ENCODE measurements at regions not wholly inside any gene's neighbourhood (a gene's known extent, or its start where the extent isn't known, plus 50 kb on each side); places are given as distances from the start of the nearest gene placed in this dataset.

DNA sequence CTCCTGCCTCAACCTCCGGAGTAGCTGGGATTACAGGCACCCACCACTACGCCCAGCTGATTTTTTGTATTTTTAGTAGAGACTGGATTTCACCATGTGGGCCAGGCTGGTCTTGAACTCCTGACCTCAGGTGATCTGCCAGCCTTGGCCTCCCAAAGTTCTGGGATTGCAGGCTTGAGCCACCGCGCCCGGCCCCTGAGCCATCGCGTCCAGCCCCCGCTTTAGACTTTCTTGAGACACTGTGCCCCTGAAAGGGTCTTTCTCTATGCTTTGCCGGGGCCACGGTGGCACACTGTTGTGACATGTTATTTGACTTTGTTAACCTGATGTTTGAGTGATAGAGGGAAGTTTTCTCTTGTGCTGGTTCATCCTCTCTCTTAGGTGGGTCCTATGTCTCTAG is 186.4 kb downstream of the BTG1 start:
- TF ChIP-seq CTCF (IDR thresholded peaks at IDR 0.05; ENCODE audit: insufficient read depth in 1 of 2, low read depth in 1 of 2, low read length in 1 of 2, severe bottlenecking in 1 of 2, unreplicated experiment in 1 of 2) = no peak
- H3K27ac Mint-ChIP-seq (ENCODE audit: unreplicated experiment) = no peak overlapping the region

GRCh38 chr12:91958816-91959215 is 186.8 kb downstream of the BTG1 start:
- no peaks in the 10 kb centered on the region for H3K4me1 Mint-ChIP-seq (ENCODE audit: low read depth, unreplicated experiment)
- Histone ChIP-seq H3K27me3 (replicated peaks; ENCODE audit: control insufficient read depth, insufficient read depth, low read length) (no peaks in the 10 kb centered on the region), H3K4me3 (ENCODE audit: low read depth, low read length) (no peak overlapping the region), H3K4me1 (no peaks in the 10 kb centered on the region), H3K36me3 (ENCODE audit: control insufficient read depth, insufficient read depth, low read length) (no peaks in the 10 kb centered on the region), H3K9me3 (no peaks in the 10 kb centered on the region)
- no peak for DNase-seq
- no peaks in the 10 kb centered on the region for H3K9me3 Mint-ChIP-seq (ENCODE audit: unreplicated experiment)
- no peak overlapping the region for H3K4me3 Mint-ChIP-seq (ENCODE audit: unreplicated experiment)
- ChIA-PET POLR2A (no interaction called here), CTCF (no interaction called here)
- TF ChIP-seq CTCF (IDR thresholded peaks at IDR 0.05; ENCODE audit: insufficient read depth in 1 of 2, low read depth in 1 of 2, low read length in 1 of 2, severe bottlenecking in 1 of 2, unreplicated experiment in 1 of 2) = no peak
- no TSS peak for BruUV-seq (replicated peaks)
- intact Hi-C loops (cut with micrococcal nuclease; ENCODE audit: unreplicated experiment) = no loop called here
- no peak overlapping the region for H3K27ac Mint-ChIP-seq (ENCODE audit: unreplicated experiment)
- no peaks in the 10 kb centered on the region for H3K36me3 Mint-ChIP-seq (ENCODE audit: insufficient read depth, unreplicated experiment)
- H3K27me3 Mint-ChIP-seq (ENCODE audit: insufficient read depth, unreplicated experiment) = no peaks in the 10 kb centered on the region

More for the DNA sequence above, 186.4 kb downstream of the BTG1 start:
- Histone ChIP-seq H3K27me3 (replicated peaks; ENCODE audit: control insufficient read depth, insufficient read depth, low read length) (no peaks in the 10 kb centered on the region), H3K4me1 (no peaks in the 10 kb centered on the region), H3K9me3 (no peaks in the 10 kb centered on the region), H3K4me3 (ENCODE audit: low read depth, low read length) (no peak overlapping the region), H3K36me3 (ENCODE audit: control insufficient read depth, insufficient read depth, low read length) (no peaks in the 10 kb centered on the region)
- intact Hi-C loops (cut with micrococcal nuclease; ENCODE audit: unreplicated experiment) = no loop called here
- Mint-ChIP-seq H3K36me3 (ENCODE audit: insufficient read depth, unreplicated experiment) (no peaks in the 10 kb centered on the region), H3K27me3 (ENCODE audit: insufficient read depth, unreplicated experiment) (no peaks in the 10 kb centered on the region), H3K9me3 (ENCODE audit: unreplicated experiment) (no peaks in the 10 kb centered on the region), H3K4me1 (ENCODE audit: low read depth, unreplicated experiment) (no peaks in the 10 kb centered on the region), H3K4me3 (ENCODE audit: unreplicated experiment) (no peak overlapping the region)
- no peak for DNase-seq
- CTCF ChIA-PET = no interaction called here
- POLR2A ChIA-PET = no interaction called here
- BruUV-seq (replicated peaks) = no TSS peak

DNA sequence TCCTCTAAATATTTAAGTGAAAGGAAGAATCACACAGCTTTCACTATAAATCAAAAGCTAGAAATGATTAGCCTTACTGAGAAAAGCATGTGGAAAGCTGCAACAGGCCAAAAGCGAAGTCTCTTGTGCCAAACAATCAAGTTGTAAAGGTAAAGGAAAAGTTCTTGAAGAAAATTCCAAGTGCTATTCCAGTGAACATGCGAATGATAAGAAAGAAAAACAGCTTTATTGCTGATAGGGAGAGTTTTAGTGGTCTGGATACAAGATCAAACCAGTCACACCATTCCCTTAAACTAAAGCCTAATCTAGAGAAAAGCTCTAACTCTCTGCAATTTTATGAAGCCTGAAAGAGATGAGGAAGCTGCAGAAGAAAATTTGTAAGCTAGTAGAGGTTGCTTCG is 190.9 kb downstream of the BTG1 start:
- no peak for TF ChIP-seq CTCF (IDR thresholded peaks at IDR 0.05; ENCODE audit: insufficient read depth in 1 of 2, low read depth in 1 of 2, low read length in 1 of 2, severe bottlenecking in 1 of 2, unreplicated experiment in 1 of 2)
- no peaks in the 10 kb centered on the region for H3K9me3 ChIP-seq

More for the DNA sequence above, 190.9 kb downstream of the BTG1 start:
- Mint-ChIP-seq H3K27me3 (ENCODE audit: insufficient read depth, unreplicated experiment) (no peaks in the 10 kb centered on the region), H3K4me1 (ENCODE audit: low read depth, unreplicated experiment) (no peaks in the 10 kb centered on the region), H3K36me3 (ENCODE audit: insufficient read depth, unreplicated experiment) (no peaks in the 10 kb centered on the region), H3K27ac (ENCODE audit: unreplicated experiment) (no peak overlapping the region), H3K4me3 (ENCODE audit: unreplicated experiment) (no peak overlapping the region), H3K9me3 (ENCODE audit: unreplicated experiment) (no peaks in the 10 kb centered on the region)
- Histone ChIP-seq H3K27me3 (replicated peaks; ENCODE audit: control insufficient read depth, insufficient read depth, low read length) (no peaks in the 10 kb centered on the region), H3K4me1 (peaks cover 9% of the 10 kb centered on the region), H3K4me3 (ENCODE audit: low read depth, low read length) (no peak overlapping the region), H3K36me3 (ENCODE audit: control insufficient read depth, insufficient read depth, low read length) (no peaks in the 10 kb centered on the region)
- ChIA-PET POLR2A (no interaction called here), CTCF (interaction anchor here (0.5 kb wide), 1 partner anchor 28 kb away, joined by 3 read pairs; no protein-coding TSS in a partner anchor)
- DNase-seq = no peak
- intact Hi-C loops (cut with micrococcal nuclease; ENCODE audit: unreplicated experiment) = no loop called here
- BruUV-seq (replicated peaks) = no TSS peak
